H9 (cell line): ENCODE measurements at regions not wholly inside any gene's neighbourhood (a gene's known extent, or its start where the extent isn't known, plus 50 kb on each side); places are given as distances from the start of the nearest gene placed in this dataset.

Source experiments
- DNase-seq: peaks from one replicate; pipeline ENCODE4 v3.0.0-alpha.2; 2017
- H2AFZ ChIP-seq: one replicate; pipeline ENCODE4 v1.6.1; 2013; ENCODE audit warnings: mild to moderate bottlenecking, low read length, control low read depth, moderate library complexity
- H2AK5ac ChIP-seq: 2 replicates; pipeline ENCODE4 v1.6.1; 2013; ENCODE audit warnings: low read length, control low read depth, mixed read lengths; ENCODE audit not compliant: insufficient read length
- H2BK120ac ChIP-seq: one replicate; pipeline ENCODE4 v1.6.1; 2013; ENCODE audit warnings: low read depth, mild to moderate bottlenecking, low read length, control low read depth, inconsistent platforms; ENCODE audit not compliant: poor library complexity, severe bottlenecking
- H2BK12ac ChIP-seq: 2 replicates; pipeline ENCODE4 v1.6.1; 2013; ENCODE audit warnings: low read length, control low read depth, mixed read lengths, low read depth; ENCODE audit not compliant: insufficient read length
- H2BK15ac ChIP-seq: 2 replicates; pipeline ENCODE4 v1.6.1; 2013; ENCODE audit warnings: low read depth, low read length, control low read depth
- H2BK20ac ChIP-seq: one replicate; pipeline ENCODE4 v1.6.1; 2013; ENCODE audit warnings: low read depth, mild to moderate bottlenecking, low read length, control low read depth, inconsistent platforms; ENCODE audit not compliant: poor library complexity, severe bottlenecking
- H2BK5ac ChIP-seq: 2 replicates; pipeline ENCODE4 v1.6.1; 2013; ENCODE audit warnings: low read length, control low read depth, mixed read lengths; ENCODE audit not compliant: insufficient read length
- H3K14ac ChIP-seq: 2 replicates; pipeline ENCODE4 v1.6.1; 2013; ENCODE audit warnings: low read length, control low read depth; ENCODE audit not compliant: insufficient read depth
- H3K18ac ChIP-seq: 2 replicates; pipeline ENCODE4 v1.6.1; 2013; ENCODE audit warnings: low read depth, mild to moderate bottlenecking, mixed read lengths, low read length, control low read depth; ENCODE audit not compliant: insufficient read length
- H3K23ac ChIP-seq: 2 replicates; pipeline ENCODE4 v1.6.1; 2013; ENCODE audit warnings: low read length, control low read depth, mixed read lengths, low read depth; ENCODE audit not compliant: insufficient read length
- H3K23me2 ChIP-seq: 2 replicates; pipeline ENCODE4 v1.6.1; 2013; ENCODE audit warnings: low read depth, mild to moderate bottlenecking, mixed read lengths, low read length, control low read depth; ENCODE audit not compliant: insufficient read length, poor library complexity, severe bottlenecking
- H3K27ac ChIP-seq: 2 replicates; pipeline ENCODE4 v1.5.1; 2013; ENCODE audit warnings: low read length, control low read depth, mixed read lengths, low read depth; ENCODE audit not compliant: insufficient read length
- H3K27me3 ChIP-seq: 2 replicates; pipeline ENCODE4 v1.6.1; 2013; ENCODE audit warnings: low read length, control low read depth, inconsistent platforms; ENCODE audit not compliant: insufficient read depth
- H3K4ac ChIP-seq: 2 replicates; pipeline ENCODE4 v1.6.1; 2013; ENCODE audit warnings: low read depth, mild to moderate bottlenecking, control low read depth, inconsistent platforms, low read length, moderate library complexity
- H3K4me1 ChIP-seq: 2 replicates; pipeline ENCODE4 v1.6.1; 2013; ENCODE audit warnings: low read length, control low read depth, inconsistent platforms; ENCODE audit not compliant: insufficient read depth
- H3K4me2 ChIP-seq: 2 replicates; pipeline ENCODE4 v1.6.1; 2013; ENCODE audit warnings: low read length, control low read depth, mixed read lengths; ENCODE audit not compliant: insufficient read length, insufficient read depth
- H3K56ac ChIP-seq: 2 replicates; pipeline ENCODE4 v1.6.1; 2013; ENCODE audit warnings: low read depth, mild to moderate bottlenecking, mixed read lengths, low read length, control low read depth; ENCODE audit not compliant: insufficient read length
- H3K79me1 ChIP-seq: 2 replicates; pipeline ENCODE4 v1.6.1; 2013; ENCODE audit warnings: low read depth, mild to moderate bottlenecking, moderate library complexity, low read length, control low read depth, inconsistent platforms; ENCODE audit not compliant: insufficient read depth, poor library complexity, severe bottlenecking
- H3K79me2 ChIP-seq: 2 replicates; pipeline ENCODE4 v1.6.1; 2013; ENCODE audit warnings: low read length, control low read depth, inconsistent platforms; ENCODE audit not compliant: insufficient read depth
- H3K9ac ChIP-seq: 2 replicates; pipeline ENCODE4 v1.6.1; 2013; ENCODE audit warnings: low read length, control low read depth, mixed read lengths; ENCODE audit not compliant: insufficient read length; ENCODE audit errors: extremely low read depth
- H3K9me3 ChIP-seq: one replicate; pipeline ENCODE4 v1.6.1; 2013; ENCODE audit warnings: low read depth, low read length, inconsistent platforms; ENCODE audit not compliant: control insufficient read depth
- H3T11ph ChIP-seq: one replicate; pipeline ENCODE4 v1.6.1; 2013; ENCODE audit warnings: mild to moderate bottlenecking, low read length, control low read depth, inconsistent platforms
- H4K20me1 ChIP-seq: one replicate; pipeline ENCODE4 v1.6.1; 2013; ENCODE audit not compliant: control insufficient read depth, insufficient read length, insufficient read depth
- H4K5ac ChIP-seq: 2 replicates; pipeline ENCODE4 v1.6.1; 2013; ENCODE audit warnings: low read depth, mild to moderate bottlenecking, mixed read lengths, low read length, control low read depth; ENCODE audit not compliant: insufficient read length
- H4K8ac ChIP-seq: replicated peaks from 2 replicates; pipeline ENCODE4 v1.6.1; 2013; ENCODE audit warnings: low read length, control low read depth, mixed read lengths, low read depth; ENCODE audit not compliant: insufficient read length
- H4K91ac ChIP-seq: 2 replicates; pipeline ENCODE4 v1.6.1; 2013; ENCODE audit warnings: low read depth, mild to moderate bottlenecking, moderate library complexity, mixed read lengths, low read length, control low read depth; ENCODE audit not compliant: insufficient read length
- H3K27ac Mint-ChIP-seq, 3 experiments: 2 replicates in 2 of 3; 3 replicates in 1 of 3; pipeline ENCODE4 v1.8.0; 2020 to 2021; ENCODE audit warnings: mixed read lengths in 3 of 3, mild to moderate bottlenecking in 1 of 3, moderate library complexity in 1 of 3
- H3K27me3 Mint-ChIP-seq: 2 replicates; pipeline ENCODE4 v1.8.0; 2021; ENCODE audit warnings: low read depth, mild to moderate bottlenecking, moderate library complexity, mixed read lengths
- H3K36me3 Mint-ChIP-seq, 3 experiments: 2 replicates in 2 of 3; 3 replicates in 1 of 3; pipeline ENCODE4 v1.8.0; 2020 to 2021; ENCODE audit warnings: low read depth in 3 of 3, mixed read lengths in 3 of 3; ENCODE audit not compliant: insufficient read depth in 1 of 3
- H3K4me1 Mint-ChIP-seq, 2 experiments: 2 replicates each; pipeline ENCODE4 v1.8.0; 2020; ENCODE audit warnings: mixed read lengths in 2 of 2
- H3K4me3 Mint-ChIP-seq, 2 experiments: 2 replicates in 1 of 2; 3 replicates in 1 of 2; pipeline ENCODE4 v1.8.0; 2020 to 2021; ENCODE audit warnings: mild to moderate bottlenecking in 2 of 2, mixed read lengths in 2 of 2, moderate library complexity in 1 of 2
- H3K9me3 Mint-ChIP-seq, 2 experiments: 2 replicates in 1 of 2; 3 replicates in 1 of 2; pipeline ENCODE4 v1.8.0; 2020; ENCODE audit warnings: mild to moderate bottlenecking in 2 of 2, mixed read lengths in 2 of 2, moderate library complexity in 1 of 2
- CTCF ChIP-seq: fragments of 200-600 bp; sonication (generic); conservative IDR thresholded peaks from 3 replicates; pipeline ENCODE4 v1.8.0; 2021; ENCODE audit warnings: antibody characterized with exemption, mild to moderate bottlenecking

GRCh38 chr1:199411506-199411905 is 616.0 kb upstream of the NR5A2 start:
- no peak overlapping the region for H3K27ac Mint-ChIP-seq
- peaks cover 5 to 12% of the 10 kb centered on the region in 2 experiments for H3K9me3 Mint-ChIP-seq
- Histone ChIP-seq H3K4me2 (no peak overlapping the region), H2AFZ (no peak overlapping the region), H3K4me1 (peaks cover 3% of the 10 kb centered on the region; the same call in 1 of the 2 replicates), H3K79me2 (no peaks in the 10 kb centered on the region), H2BK12ac (no peak overlapping the region), H3K18ac (no peak overlapping the region), H3K4ac (no peak overlapping the region), H3K56ac (no peak overlapping the region), H3K9ac (no peak overlapping the region), H3K27me3 (no peaks in the 10 kb centered on the region), H4K5ac (no peak overlapping the region), H4K20me1 (no peaks in the 10 kb centered on the region), H2BK20ac (no peak overlapping the region), H3K79me1 (no peaks in the 10 kb centered on the region), H2BK120ac (no peak overlapping the region), H2AK5ac (no peak overlapping the region), H2BK15ac (no peak overlapping the region), H3K23me2 (no peaks in the 10 kb centered on the region), H3K14ac (no peak overlapping the region), H4K91ac (no peak overlapping the region), H2BK5ac (no peak overlapping the region), H3T11ph (no peak overlapping the region), H4K8ac (no peak overlapping the region), H3K27ac (no peak overlapping the region), H3K9me3 (no peaks in the 10 kb centered on the region), H3K23ac (no peak overlapping the region)
- H3K36me3 Mint-ChIP-seq: peaks cover 0 to 10% (median 2%) of the 10 kb centered on the region in 3 experiments; a peak in 4 of 7 replicates
- H3K27me3 Mint-ChIP-seq: no peaks in the 10 kb centered on the region
- H3K4me3 Mint-ChIP-seq: no peak overlapping the region
- no peak for DNase-seq
- no peak for TF ChIP-seq CTCF
- H3K4me1 Mint-ChIP-seq: peaks cover 4 to 9% of the 10 kb centered on the region in 2 experiments
